Loucy (cell line): ENCODE measurements at regions not wholly inside any gene's neighbourhood (a gene's known extent, or its start where the extent isn't known, plus 50 kb on each side); places are given as distances from the start of the nearest gene placed in this dataset.

Experiments used
- CTCF ChIP-seq: fragments of 200-600 bp; sonication (generic); conservative IDR thresholded peaks from 2 replicates; pipeline ENCODE4 v1.5.1; 2014; ENCODE audit warnings: mild to moderate bottlenecking, antibody characterized with exemption, low read length
- EZH2phosphoT487 ChIP-seq: fragments of 200-600 bp; IDR thresholded peaks from 2 replicates; pipeline ENCODE4 v1.6.1; 2018; ENCODE audit warnings: antibody characterized with exemption, mild to moderate bottlenecking, moderate library complexity, borderline replicate concordance

- TF ChIP-seq CTCF (no peak), EZH2phosphoT487 (no peak)
Observed at GRCh38 chr13:54628383-54628782, 1599.8 kb downstream of the OLFM4 start.
